ENCODE measurements at regions not wholly inside any gene's neighbourhood (a gene's known extent, or its start where the extent isn't known, plus 50 kb on each side); places are given as distances from the start of the nearest gene placed in this dataset.

- TF ChIP-seq ZNF671 (CRISPR knock-in tag; IDR thresholded peaks at IDR 0.05) (no peak), PRDM15 (CRISPR knock-in tag; IDR thresholded peaks at IDR 0.05) (no peak), JAZF1 (CRISPR knock-in tag; IDR thresholded peaks at IDR 0.05) (no peak), TP53 (CRISPR knock-in tag; IDR thresholded peaks at IDR 0.05) (no peak), TEAD1 (CRISPR knock-in tag; IDR thresholded peaks at IDR 0.05) (no peak), ZNF121 (CRISPR knock-in tag; IDR thresholded peaks at IDR 0.05) (no peak), HMGXB4 (CRISPR knock-in tag; IDR thresholded peaks at IDR 0.05) (no peak), ATF6 (CRISPR knock-in tag; IDR thresholded peaks at IDR 0.05) (no peak), ZNF232 (CRISPR knock-in tag; IDR thresholded peaks at IDR 0.05) (no peak), FOXK1 (CRISPR knock-in tag; IDR thresholded peaks at IDR 0.05) (no peak), TEAD4 (CRISPR knock-in tag; IDR thresholded peaks at IDR 0.05) (no peak), ATF2 (CRISPR knock-in tag; IDR thresholded peaks at IDR 0.05; ENCODE audit: borderline replicate concordance, low read depth) (no peak), ZNF512 (CRISPR knock-in tag; IDR thresholded peaks at IDR 0.05; ENCODE audit: borderline replicate concordance) (no peak)
- TF ChIP-seq, protein P1, sequence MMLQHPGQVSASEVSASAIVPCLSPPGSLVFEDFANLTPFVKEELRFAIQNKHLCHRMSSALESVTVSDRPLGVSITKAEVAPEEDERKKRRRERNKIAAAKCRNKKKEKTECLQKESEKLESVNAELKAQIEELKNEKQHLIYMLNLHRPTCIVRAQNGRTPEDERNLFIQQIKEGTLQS (CRISPR knock-in tag; conservative IDR thresholded peaks at IDR 0.05), result no peak
- TF ChIP-seq, protein P2, sequence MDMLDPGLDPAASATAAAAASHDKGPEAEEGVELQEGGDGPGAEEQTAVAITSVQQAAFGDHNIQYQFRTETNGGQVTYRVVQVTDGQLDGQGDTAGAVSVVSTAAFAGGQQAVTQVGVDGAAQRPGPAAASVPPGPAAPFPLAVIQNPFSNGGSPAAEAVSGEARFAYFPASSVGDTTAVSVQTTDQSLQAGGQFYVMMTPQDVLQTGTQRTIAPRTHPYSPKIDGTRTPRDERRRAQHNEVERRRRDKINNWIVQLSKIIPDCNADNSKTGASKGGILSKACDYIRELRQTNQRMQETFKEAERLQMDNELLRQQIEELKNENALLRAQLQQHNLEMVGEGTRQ (CRISPR knock-in tag; IDR thresholded peaks at IDR 0.05), result no peak
- TF ChIP-seq, protein P3, sequence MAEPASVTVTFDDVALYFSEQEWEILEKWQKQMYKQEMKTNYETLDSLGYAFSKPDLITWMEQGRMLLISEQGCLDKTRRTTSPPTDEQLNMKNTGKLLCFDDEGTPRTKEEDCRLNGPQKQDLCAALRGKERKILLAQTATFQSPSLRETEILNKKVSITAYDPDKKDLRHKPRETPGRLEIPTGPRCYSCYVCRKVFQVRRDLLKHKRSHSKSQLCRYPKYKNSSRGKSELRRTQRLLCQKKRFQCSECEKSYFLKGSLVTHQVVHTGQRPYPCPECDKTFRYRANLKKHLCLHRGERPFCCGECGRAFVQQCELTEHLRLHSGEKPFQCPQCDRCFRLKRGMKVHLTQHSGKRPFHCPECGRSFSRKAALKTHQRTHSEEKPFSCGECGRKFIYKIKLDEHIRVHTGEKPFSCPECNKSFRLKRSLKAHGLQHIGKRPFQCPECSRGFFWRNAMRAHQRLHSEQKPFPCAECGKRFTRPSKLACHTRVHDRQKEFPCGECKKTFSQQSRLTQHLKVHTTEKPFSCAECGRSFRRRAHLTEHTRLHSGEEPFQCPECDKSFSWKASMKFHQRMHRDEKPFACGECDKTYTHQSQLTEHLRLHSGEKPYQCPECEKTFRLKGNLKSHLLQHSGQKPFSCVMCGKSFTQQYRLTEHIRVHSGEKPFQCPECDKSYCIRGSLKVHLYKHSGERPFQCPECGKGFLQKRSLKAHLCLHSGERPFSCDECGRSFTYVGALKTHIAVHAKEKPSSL (CRISPR knock-in tag; conservative IDR thresholded peaks at IDR 0.05), result no peak
- no peaks in the 10 kb centered on the region for H3K36me3 Mint-ChIP-seq
- ATAC-seq (no peak), DNase-seq (ENCODE audit: low spot score) (no peak)
- no peak overlapping the region for H3K27ac Mint-ChIP-seq
- H3K27me3 Mint-ChIP-seq (ENCODE audit: low read depth), result no peaks in the 10 kb centered on the region
- ChIA-PET POLR2A (no interaction called here), CTCF (no interaction called here)
- H3K4me1 Mint-ChIP-seq, result peaks cover 3% of the 10 kb centered on the region; the same call in 1 of the 2 replicates
- H3K4me3 Mint-ChIP-seq, result no peak overlapping the region
- H3K9me3 Mint-ChIP-seq, result peaks cover 8% of the 10 kb centered on the region
These were observed 1066.2 kb downstream of the TTLL7 start for GRCh38 chr1:82932727-82933126.
